GM23338 (cell line): ENCODE measurements at regions not wholly inside any gene's neighbourhood (a gene's known extent, or its start where the extent isn't known, plus 50 kb on each side); places are given as distances from the start of the nearest gene placed in this dataset.

Experiments
- ATAC-seq: fragments of 200-7000 bp; cut with Tn5 transposase; 3 replicates; pipeline ENCODE4 v1.9.1; 2020
- DNase-seq: peaks from one replicate; pipeline ENCODE4 v3.0.0-alpha.2; 2015; ENCODE audit warnings: low spot score
- H2AFZ ChIP-seq: fragments of 200-600 bp; sonication (generic); 2 replicates; pipeline ENCODE4 v1.8.0; 2016; ENCODE audit warnings: antibody characterized with exemption, mild to moderate bottlenecking, moderate library complexity
- H3F3A ChIP-seq: fragments of 200-600 bp; sonication (generic); replicated peaks from 2 replicates; pipeline ENCODE4 v1.8.0; 2017; ENCODE audit warnings: antibody characterized with exemption, mixed run types, low read depth
- H3K27ac ChIP-seq: fragments of 200-600 bp; sonication (generic); 2 replicates; pipeline ENCODE4 v1.6.1; 2016; ENCODE audit warnings: low read depth
- H3K27me3 ChIP-seq: fragments of 200-600 bp; sonication (generic); 2 replicates; pipeline ENCODE4 v1.8.0; 2016; ENCODE audit warnings: mild to moderate bottlenecking, mixed run types, moderate library complexity; ENCODE audit not compliant: insufficient read depth
- H3K36me3 ChIP-seq: fragments of 200-600 bp; sonication (generic); 2 replicates; pipeline ENCODE4 v1.8.0; 2016; ENCODE audit warnings: mild to moderate bottlenecking; ENCODE audit not compliant: insufficient read depth
- H3K4me1 ChIP-seq: fragments of 200-600 bp; sonication (generic); 2 replicates; pipeline ENCODE4 v1.8.0; 2016; ENCODE audit warnings: mild to moderate bottlenecking, moderate library complexity; ENCODE audit not compliant: insufficient read depth
- H3K4me2 ChIP-seq: fragments of 200-600 bp; sonication (generic); 2 replicates; pipeline ENCODE4 v1.7.1; 2017; ENCODE audit warnings: mixed run types
- H3K4me3 ChIP-seq: fragments of 200-600 bp; sonication (generic); 2 replicates; pipeline ENCODE4 v1.6.1; 2016; ENCODE audit warnings: mixed run types
- H3K79me2 ChIP-seq: fragments of 200-600 bp; sonication (generic); replicated peaks from 2 replicates; pipeline ENCODE4 v1.8.0; 2017; ENCODE audit warnings: mild to moderate bottlenecking; ENCODE audit not compliant: insufficient read depth
- H3K9me2 ChIP-seq: fragments of 200-600 bp; sonication (generic); 2 replicates; pipeline ENCODE4 v1.8.0; 2017; ENCODE audit not compliant: insufficient read depth
- H4K20me1 ChIP-seq: fragments of 200-600 bp; sonication (generic); replicated peaks from 2 replicates; pipeline ENCODE4 v1.8.0; 2017; ENCODE audit warnings: mild to moderate bottlenecking; ENCODE audit not compliant: insufficient read depth
- H3K27ac Mint-ChIP-seq: 2 replicates; pipeline ENCODE4 v1.8.0; 2020; ENCODE audit warnings: inconsistent platforms, mild to moderate bottlenecking, moderate library complexity, mixed read lengths
- H3K27me3 Mint-ChIP-seq: 3 replicates; pipeline ENCODE4 v1.8.0; 2022; ENCODE audit warnings: low read depth, mild to moderate bottlenecking, moderate library complexity, mixed read lengths, inconsistent platforms; ENCODE audit not compliant: insufficient read depth, poor library complexity
- H3K36me3 Mint-ChIP-seq: 3 replicates; pipeline ENCODE4 v1.8.0; 2021; ENCODE audit warnings: low read depth, mild to moderate bottlenecking, inconsistent platforms, moderate library complexity, mixed read lengths
- H3K4me1 Mint-ChIP-seq: 3 replicates; pipeline ENCODE4 v1.8.0; 2020; ENCODE audit warnings: mild to moderate bottlenecking, inconsistent platforms, mixed read lengths
- H3K4me3 Mint-ChIP-seq: 3 replicates; pipeline ENCODE4 v1.8.0; 2021; ENCODE audit warnings: moderate library complexity, mild to moderate bottlenecking, inconsistent platforms, mixed read lengths
- H3K9me3 Mint-ChIP-seq: 3 replicates; pipeline ENCODE4 v1.8.0; 2020; ENCODE audit warnings: moderate library complexity, mild to moderate bottlenecking, inconsistent platforms, mixed read lengths
- EZH2phosphoT487 ChIP-seq: fragments of 200-600 bp; sonication (generic); IDR thresholded peaks from one replicate; pipeline ENCODE4 v1.8.1; 2018; ENCODE audit warnings: antibody characterized with exemption; ENCODE audit not compliant: unreplicated experiment
- JUNB ChIP-seq: IDR thresholded peaks from one replicate; pipeline ENCODE4 v1.6.1; 2016; ENCODE audit warnings: antibody characterized with exemption; ENCODE audit not compliant: unreplicated experiment
- NANOG ChIP-seq: IDR thresholded peaks from 2 replicates; pipeline ENCODE4 v1.6.1; 2016; ENCODE audit warnings: antibody characterized with exemption, borderline replicate concordance
- POLR2AphosphoS5 ChIP-seq: IDR thresholded peaks from 2 replicates; pipeline ENCODE4 v1.6.1; 2016; ENCODE audit warnings: antibody characterized with exemption, low read depth
- REST ChIP-seq: IDR thresholded peaks from one replicate; pipeline ENCODE4 v1.6.1; 2018; ENCODE audit warnings: antibody characterized with exemption; ENCODE audit not compliant: unreplicated experiment
- ZNF114 ChIP-seq: fragments of 250-450 bp; sonication (Bioruptor Pico); IDR thresholded peaks from 2 replicates; pipeline ENCODE4 v1.5.0; 2020; ENCODE audit warnings: mild to moderate bottlenecking, moderate library complexity
- TF ChIP-seq, protein P1 (sequence below): IDR thresholded peaks from 2 replicates; pipeline ENCODE4 v1.6.1; 2016; ENCODE audit warnings: antibody characterized with exemption
- TF ChIP-seq, protein P2 (sequence below), 2 experiments: fragments of 200-600 bp in 1 of 2; sonication (generic) in 1 of 2; conservative IDR thresholded peaks; 2 replicates each; pipeline versions ENCODE4 v1.5.1 to v1.6.1; 2016 to 2017; ENCODE audit warnings: antibody characterized with exemption in 2 of 2, low read depth in 2 of 2, mild to moderate bottlenecking in 2 of 2, moderate library complexity in 1 of 2

- TF ChIP-seq, protein P1, sequence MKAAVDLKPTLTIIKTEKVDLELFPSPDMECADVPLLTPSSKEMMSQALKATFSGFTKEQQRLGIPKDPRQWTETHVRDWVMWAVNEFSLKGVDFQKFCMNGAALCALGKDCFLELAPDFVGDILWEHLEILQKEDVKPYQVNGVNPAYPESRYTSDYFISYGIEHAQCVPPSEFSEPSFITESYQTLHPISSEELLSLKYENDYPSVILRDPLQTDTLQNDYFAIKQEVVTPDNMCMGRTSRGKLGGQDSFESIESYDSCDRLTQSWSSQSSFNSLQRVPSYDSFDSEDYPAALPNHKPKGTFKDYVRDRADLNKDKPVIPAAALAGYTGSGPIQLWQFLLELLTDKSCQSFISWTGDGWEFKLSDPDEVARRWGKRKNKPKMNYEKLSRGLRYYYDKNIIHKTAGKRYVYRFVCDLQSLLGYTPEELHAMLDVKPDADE: no peak
- TF ChIP-seq NANOG (no peak), EZH2phosphoT487 (no peak), REST (no peak), POLR2AphosphoS5 (no peak), ZNF114 (no peak), JUNB (no peak)
Measured at GRCh38 chr16:64654178-64654577, 467.7 kb downstream of the CDH11 start (continued).

- Mint-ChIP-seq H3K4me1 (no peaks in the 10 kb centered on the region; the same call in 2 of the 3 replicates), H3K4me3 (no peak overlapping the region), H3K27me3 (no peaks in the 10 kb centered on the region), H3K9me3 (peaks cover 4% of the 10 kb centered on the region), H3K27ac (no peak overlapping the region), H3K36me3 (peaks cover 14% of the 10 kb centered on the region)
- H3K9me2 ChIP-seq: peaks cover 13% of the 10 kb centered on the region; the same call in 1 of the 2 replicates
- H2AFZ ChIP-seq: no peak overlapping the region
- TF ChIP-seq, protein P2, sequence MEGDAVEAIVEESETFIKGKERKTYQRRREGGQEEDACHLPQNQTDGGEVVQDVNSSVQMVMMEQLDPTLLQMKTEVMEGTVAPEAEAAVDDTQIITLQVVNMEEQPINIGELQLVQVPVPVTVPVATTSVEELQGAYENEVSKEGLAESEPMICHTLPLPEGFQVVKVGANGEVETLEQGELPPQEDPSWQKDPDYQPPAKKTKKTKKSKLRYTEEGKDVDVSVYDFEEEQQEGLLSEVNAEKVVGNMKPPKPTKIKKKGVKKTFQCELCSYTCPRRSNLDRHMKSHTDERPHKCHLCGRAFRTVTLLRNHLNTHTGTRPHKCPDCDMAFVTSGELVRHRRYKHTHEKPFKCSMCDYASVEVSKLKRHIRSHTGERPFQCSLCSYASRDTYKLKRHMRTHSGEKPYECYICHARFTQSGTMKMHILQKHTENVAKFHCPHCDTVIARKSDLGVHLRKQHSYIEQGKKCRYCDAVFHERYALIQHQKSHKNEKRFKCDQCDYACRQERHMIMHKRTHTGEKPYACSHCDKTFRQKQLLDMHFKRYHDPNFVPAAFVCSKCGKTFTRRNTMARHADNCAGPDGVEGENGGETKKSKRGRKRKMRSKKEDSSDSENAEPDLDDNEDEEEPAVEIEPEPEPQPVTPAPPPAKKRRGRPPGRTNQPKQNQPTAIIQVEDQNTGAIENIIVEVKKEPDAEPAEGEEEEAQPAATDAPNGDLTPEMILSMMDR (conservative IDR thresholded peaks at IDR 0.05; ENCODE audit: low read depth in 2 of 2): no peak
- TF ChIP-seq POLR2AphosphoS5 (no peak), NANOG (no peak)
- no peaks in the 10 kb centered on the region for H3K4me1 ChIP-seq
- no peaks in the 10 kb centered on the region for H3F3A ChIP-seq
- H3K4me2 ChIP-seq: no peak overlapping the region
- H3K79me2 ChIP-seq: no peaks in the 10 kb centered on the region
- H3K27ac ChIP-seq: no peak overlapping the region
- no peaks in the 10 kb centered on the region for H4K20me1 ChIP-seq
- no peaks in the 10 kb centered on the region for H3K27me3 ChIP-seq
- DNase-seq (no peak), ATAC-seq (no peak)
- no peaks in the 10 kb centered on the region for H3K36me3 ChIP-seq
- H3K4me3 ChIP-seq: no peak overlapping the region
Measured at GRCh38 chr16:64648282-64648681, 473.6 kb downstream of the CDH11 start.

- H3K27ac ChIP-seq: no peak overlapping the region
- H3K36me3 ChIP-seq: no peaks in the 10 kb centered on the region
- no peaks in the 10 kb centered on the region for H3K9me3 Mint-ChIP-seq
- H3K4me1 ChIP-seq: no peaks in the 10 kb centered on the region
- no peak overlapping the region for H3K4me2 ChIP-seq
- H2AFZ ChIP-seq: no peak overlapping the region
- H4K20me1 ChIP-seq: no peaks in the 10 kb centered on the region
- no peaks in the 10 kb centered on the region for H3K79me2 ChIP-seq
- no peaks in the 10 kb centered on the region for H3K9me2 ChIP-seq
- no peak overlapping the region for H3K27ac Mint-ChIP-seq
- H3K27me3 Mint-ChIP-seq: no peaks in the 10 kb centered on the region
- no peaks in the 10 kb centered on the region for H3K27me3 ChIP-seq
- no peak overlapping the region for H3K4me3 Mint-ChIP-seq
- H3F3A ChIP-seq: no peaks in the 10 kb centered on the region
- no peaks in the 10 kb centered on the region for H3K36me3 Mint-ChIP-seq
- DNase-seq: no peak
- H3K4me1 Mint-ChIP-seq: no peaks in the 10 kb centered on the region
- H3K4me3 ChIP-seq: no peak overlapping the region
- no peak for ATAC-seq
- no peak for TF ChIP-seq REST
Measured at GRCh38 chr16:64641343-64641742, 480.5 kb downstream of the CDH11 start.
